Memory B cell (primary cell): ENCODE measurements at regions not wholly inside any gene's neighbourhood (a gene's known extent, or its start where the extent isn't known, plus 50 kb on each side); places are given as distances from the start of the nearest gene placed in this dataset.
"Not testable (repeated sequence)": the region's sequence is repeated elsewhere in the genome, so short reads cannot be mapped to it uniquely, and the experiment has no call there.

Experiments
- ATAC-seq: fragments of 150-1000 bp; cut with Tn5 transposase; 2 replicates; pipeline ENCODE4 v1.10.0; 2021; ENCODE audit warnings: low read depth, mild to moderate bottlenecking, moderate library complexity
- DNase-seq, 2 donors: peaks; one replicate each; pipeline ENCODE4 v3.0.0; 2022; ENCODE audit warnings: low spot score in 2 of 2
- H3K27ac Mint-ChIP-seq: one replicate; pipeline ENCODE4 v1.8.0; 2022; ENCODE audit warnings: mild to moderate bottlenecking, moderate library complexity, mixed read lengths
- H3K27me3 Mint-ChIP-seq: one replicate; pipeline ENCODE4 v1.8.0; 2022; ENCODE audit warnings: mixed read lengths
- H3K36me3 Mint-ChIP-seq: one replicate; pipeline ENCODE4 v1.8.0; 2022; ENCODE audit warnings: mild to moderate bottlenecking, mixed read lengths
- H3K4me1 Mint-ChIP-seq: one replicate; pipeline ENCODE4 v1.8.0; 2022; ENCODE audit warnings: mixed read lengths
- H3K4me3 Mint-ChIP-seq: one replicate; pipeline ENCODE4 v1.8.0; 2022; ENCODE audit warnings: mild to moderate bottlenecking, moderate library complexity, mixed read lengths
- H3K9me3 Mint-ChIP-seq: one replicate; pipeline ENCODE4 v1.8.0; 2022; ENCODE audit warnings: mixed read lengths

GRCh38 chr2:215876139-215876936, 137.0 kb downstream of the MREG start:
- ATAC-seq: no peak
- no peak overlapping the region for H3K4me3 Mint-ChIP-seq
- DNase-seq: no peak
- peaks cover 2% of the 10 kb centered on the region for H3K9me3 Mint-ChIP-seq
- H3K27ac Mint-ChIP-seq: no peak overlapping the region
- H3K4me1 Mint-ChIP-seq: no peaks in the 10 kb centered on the region
- peaks cover 14% of the 10 kb centered on the region for H3K27me3 Mint-ChIP-seq
- no peaks in the 10 kb centered on the region for H3K36me3 Mint-ChIP-seq

GRCh38 chr2:215874418-215874817, 138.9 kb downstream of the MREG start:
- Mint-ChIP-seq H3K9me3 (peaks cover 2% of the 10 kb centered on the region), H3K4me1 (no peaks in the 10 kb centered on the region), H3K27ac (no peak overlapping the region), H3K36me3 (no peaks in the 10 kb centered on the region), H3K27me3 (peaks cover 12% of the 10 kb centered on the region), H3K4me3 (no peak overlapping the region)
- no peak for DNase-seq
- no peak for ATAC-seq

- ATAC-seq (no peak), DNase-seq (no peak)
- H3K4me1 Mint-ChIP-seq: no peaks in the 10 kb centered on the region
- no peak overlapping the region for H3K27ac Mint-ChIP-seq
- no peaks in the 10 kb centered on the region for H3K36me3 Mint-ChIP-seq
- H3K9me3 Mint-ChIP-seq: peaks cover 1% of the 10 kb centered on the region
- H3K27me3 Mint-ChIP-seq: peaks cover 13% of the 10 kb centered on the region
- H3K4me3 Mint-ChIP-seq: no peak overlapping the region
Observed at GRCh38 chr2:215870986-215871385, 142.4 kb downstream of the MREG start.

- ATAC-seq (no peak), DNase-seq (no peak)
- peaks cover 1% of the 10 kb centered on the region for H3K9me3 Mint-ChIP-seq
- no peaks in the 10 kb centered on the region for H3K36me3 Mint-ChIP-seq
- H3K4me1 Mint-ChIP-seq: no peaks in the 10 kb centered on the region
- no peak overlapping the region for H3K4me3 Mint-ChIP-seq
- peaks cover 13% of the 10 kb centered on the region for H3K27me3 Mint-ChIP-seq
- no peak overlapping the region for H3K27ac Mint-ChIP-seq
Observed at GRCh38 chr2:215870088-215870490, 143.3 kb downstream of the MREG start.

GRCh38 chr2:215868846-215869543, 144.4 kb downstream of the MREG start:
- H3K36me3 Mint-ChIP-seq: no peaks in the 10 kb centered on the region
- no peak overlapping the region for H3K4me3 Mint-ChIP-seq
- peaks cover 1% of the 10 kb centered on the region for H3K9me3 Mint-ChIP-seq
- H3K27ac Mint-ChIP-seq: no peak overlapping the region
- no peaks in the 10 kb centered on the region for H3K4me1 Mint-ChIP-seq
- ATAC-seq (no peak), DNase-seq (no peak)
- H3K27me3 Mint-ChIP-seq: peaks cover 15% of the 10 kb centered on the region

GRCh38 chr2:215866606-215867005, 146.7 kb downstream of the MREG start:
- ATAC-seq (no peak), DNase-seq (no peak)
- no peak overlapping the region for H3K4me3 Mint-ChIP-seq
- no peaks in the 10 kb centered on the region for H3K36me3 Mint-ChIP-seq
- H3K27ac Mint-ChIP-seq: no peak overlapping the region
- H3K4me1 Mint-ChIP-seq: no peaks in the 10 kb centered on the region
- peaks cover 1% of the 10 kb centered on the region for H3K9me3 Mint-ChIP-seq
- peaks cover 12% of the 10 kb centered on the region for H3K27me3 Mint-ChIP-seq

GRCh38 chr2:215863687-215864086, 149.7 kb downstream of the MREG start:
- no peak for DNase-seq
- H3K36me3 Mint-ChIP-seq: no peaks in the 10 kb centered on the region

GRCh38 chr2:215862351-215862771, 151.0 kb downstream of the MREG start:
- peaks cover 1% of the 10 kb centered on the region for H3K9me3 Mint-ChIP-seq
- H3K36me3 Mint-ChIP-seq: no peaks in the 10 kb centered on the region
- H3K4me3 Mint-ChIP-seq: no peak overlapping the region
- no peak overlapping the region for H3K27ac Mint-ChIP-seq
- peaks cover 14% of the 10 kb centered on the region for H3K27me3 Mint-ChIP-seq
- H3K4me1 Mint-ChIP-seq: no peaks in the 10 kb centered on the region
- no peak for DNase-seq
- ATAC-seq: no peak

More at GRCh38 chr2:215863687-215864086, 149.7 kb downstream of the MREG start:
- Mint-ChIP-seq H3K27me3 (peaks cover 14% of the 10 kb centered on the region), H3K4me1 (no peaks in the 10 kb centered on the region), H3K9me3 (peaks cover 1% of the 10 kb centered on the region), H3K4me3 (no peak overlapping the region), H3K27ac (no peak overlapping the region)
- ATAC-seq: no peak

- H3K27ac Mint-ChIP-seq: no peak overlapping the region
Observed at GRCh38 chr2:215861607-215862350, 151.6 kb downstream of the MREG start.

GRCh38 chr2:215856080-215856479, 157.3 kb downstream of the MREG start:
- H3K27me3 Mint-ChIP-seq: peaks cover 4% of the 10 kb centered on the region
- no peaks in the 10 kb centered on the region for H3K4me1 Mint-ChIP-seq
- no peak overlapping the region for H3K27ac Mint-ChIP-seq
- no peak for DNase-seq
- ATAC-seq: no peak
- peaks cover 2% of the 10 kb centered on the region for H3K36me3 Mint-ChIP-seq
- no peak overlapping the region for H3K4me3 Mint-ChIP-seq
- peaks cover 4% of the 10 kb centered on the region for H3K9me3 Mint-ChIP-seq

More at GRCh38 chr2:215861607-215862350, 151.6 kb downstream of the MREG start:
- no peak for DNase-seq
- no peaks in the 10 kb centered on the region for H3K36me3 Mint-ChIP-seq
- no peak for ATAC-seq
- peaks cover 9% of the 10 kb centered on the region for H3K27me3 Mint-ChIP-seq
- H3K4me1 Mint-ChIP-seq: no peaks in the 10 kb centered on the region
- H3K9me3 Mint-ChIP-seq: no peaks in the 10 kb centered on the region
- no peak overlapping the region for H3K4me3 Mint-ChIP-seq

GRCh38 chr2:215855308-215855707, 158.0 kb downstream of the MREG start:
- H3K4me1 Mint-ChIP-seq, H3K27me3 Mint-ChIP-seq, H3K27ac Mint-ChIP-seq, H3K36me3 Mint-ChIP-seq, H3K4me3 Mint-ChIP-seq, DNase-seq, H3K9me3 Mint-ChIP-seq, ATAC-seq: not testable (repeated sequence)

- ATAC-seq (no peak), DNase-seq (no peak)
- Mint-ChIP-seq H3K27ac (no peak overlapping the region), H3K9me3 (peaks cover 4% of the 10 kb centered on the region), H3K36me3 (peaks cover 2% of the 10 kb centered on the region), H3K4me3 (no peak overlapping the region), H3K27me3 (peaks cover 2% of the 10 kb centered on the region), H3K4me1 (no peaks in the 10 kb centered on the region)
Observed at GRCh38 chr2:215854008-215854407, 159.3 kb downstream of the MREG start.

GRCh38 chr2:215851696-215852095, 161.7 kb downstream of the MREG start:
- Mint-ChIP-seq H3K4me3 (no peak overlapping the region), H3K9me3 (peaks cover 4% of the 10 kb centered on the region), H3K36me3 (peaks cover 2% of the 10 kb centered on the region), H3K27me3 (peaks cover 5% of the 10 kb centered on the region), H3K4me1 (peaks cover 4% of the 10 kb centered on the region), H3K27ac (no peak overlapping the region)
- DNase-seq: no peak
- no peak for ATAC-seq

- H3K27me3 Mint-ChIP-seq: peaks cover 3% of the 10 kb centered on the region
- H3K9me3 Mint-ChIP-seq: peaks cover 4% of the 10 kb centered on the region
- ATAC-seq (no peak), DNase-seq (no peak)
- peaks cover 7% of the 10 kb centered on the region for H3K4me1 Mint-ChIP-seq
- H3K4me3 Mint-ChIP-seq: no peak overlapping the region
- no peak overlapping the region for H3K27ac Mint-ChIP-seq
- peaks cover 2% of the 10 kb centered on the region for H3K36me3 Mint-ChIP-seq
Observed at GRCh38 chr2:215851082-215851481, 162.3 kb downstream of the MREG start.
